Upper lobe of right lung (tissue), 1 donor: ENCODE measurements at regions not wholly inside any gene's neighbourhood (a gene's known extent, or its start where the extent isn't known, plus 50 kb on each side); places are given as distances from the start of the nearest gene placed in this dataset.
A peak's percentile ranks its signal among the peaks of the same experiment; 100 is the strongest.
"Not testable (repeated sequence)": the region's sequence is repeated elsewhere in the genome, so short reads cannot be mapped to it uniquely, and the experiment has no call there.

ENCODE experiments used
- ATAC-seq: fragments of 200-7000 bp; cut with Tn5 transposase; one replicate; pipeline ENCODE4 v1.9.1; 2020; ENCODE audit warnings: mild to moderate bottlenecking, moderate library complexity
- DNase-seq: peaks from one replicate; pipeline ENCODE4 v3.0.0-alpha.2; 2020
- H3K27ac ChIP-seq: fragments of 200-600 bp; one replicate; pipeline ENCODE4 v1.8.0; 2022
- H3K27me3 ChIP-seq: fragments of 200-600 bp; one replicate; pipeline ENCODE4 v1.8.0; 2022; ENCODE audit warnings: mild to moderate bottlenecking
- H3K36me3 ChIP-seq: fragments of 200-600 bp; one replicate; pipeline ENCODE4 v1.8.0; 2022
- H3K4me1 ChIP-seq: fragments of 200-600 bp; one replicate; pipeline ENCODE4 v1.8.0; 2022
- H3K4me3 ChIP-seq: fragments of 200-600 bp; one replicate; pipeline ENCODE4 v1.8.0; 2022; ENCODE audit warnings: mild to moderate bottlenecking
- H3K9me3 ChIP-seq: fragments of 200-600 bp; one replicate; pipeline ENCODE4 v1.8.0; 2022
- CTCF ChIP-seq: fragments of 200-600 bp; IDR thresholded peaks from one replicate; pipeline ENCODE4 v1.8.0; 2022; ENCODE audit warnings: antibody characterized with exemption
- intact Hi-C: fragments of 100-400 bp; cut with DNase I; formaldehyde crosslinking; loops from one replicate; pipeline ENCODE4 v1.11.0; 2022
- donor health status: DM: no; HTN: yes; CAD: no; lungs with severe emphysema.

GRCh38 chr15:20680257-20680815, 138.7 kb upstream of the GOLGA6L6 start:
- DNase-seq, intact Hi-C loops, H3K4me3 ChIP-seq: not testable (repeated sequence)

DNA sequence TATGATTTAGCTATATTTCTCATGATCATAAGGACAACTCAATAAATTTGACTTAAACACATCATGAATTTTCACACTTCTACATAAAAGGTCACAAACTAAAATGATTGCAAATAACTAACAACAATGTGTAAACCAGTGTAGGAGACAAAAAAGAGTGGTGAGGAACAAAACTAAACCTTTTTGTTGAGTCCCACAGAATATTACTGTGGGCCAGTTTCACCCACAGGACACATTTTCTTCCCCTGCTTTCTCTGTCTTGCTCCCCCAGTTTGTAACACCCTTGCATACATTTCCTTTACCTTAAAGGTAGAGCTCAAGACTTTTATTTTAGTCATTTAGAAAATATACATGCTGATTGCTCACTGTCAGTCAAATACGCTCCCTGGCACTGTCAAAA, 130.9 kb upstream of the GOLGA6L6 start:
- no peak for ATAC-seq
- intact Hi-C loops: no loop called here

More at GRCh38 chr15:20680257-20680815, 138.7 kb upstream of the GOLGA6L6 start:
- H3K4me1 ChIP-seq, H3K27ac ChIP-seq, H3K27me3 ChIP-seq, ATAC-seq, H3K9me3 ChIP-seq, H3K36me3 ChIP-seq: not testable (repeated sequence)

GRCh38 chr15:20671675-20672074, 130.1 kb upstream of the GOLGA6L6 start:
- Histone ChIP-seq H3K27ac (no peak overlapping the region), H3K9me3 (no peaks in the 10 kb centered on the region), H3K4me1 (no peaks in the 10 kb centered on the region), H3K27me3 (peaks cover 4% of the 10 kb centered on the region), H3K36me3 (no peaks in the 10 kb centered on the region), H3K4me3 (no peak overlapping the region)
- intact Hi-C loops: no loop called here
- DNase-seq (no peak), ATAC-seq (no peak)
- TF ChIP-seq CTCF: no peak

More for the DNA sequence above, 130.9 kb upstream of the GOLGA6L6 start:
- Histone ChIP-seq H3K36me3 (no peaks in the 10 kb centered on the region), H3K4me3 (no peak overlapping the region), H3K27me3 (peaks cover 4% of the 10 kb centered on the region), H3K27ac (no peak overlapping the region), H3K4me1 (no peaks in the 10 kb centered on the region), H3K9me3 (no peaks in the 10 kb centered on the region)
- DNase-seq: no peak
- no peak for TF ChIP-seq CTCF

DNA sequence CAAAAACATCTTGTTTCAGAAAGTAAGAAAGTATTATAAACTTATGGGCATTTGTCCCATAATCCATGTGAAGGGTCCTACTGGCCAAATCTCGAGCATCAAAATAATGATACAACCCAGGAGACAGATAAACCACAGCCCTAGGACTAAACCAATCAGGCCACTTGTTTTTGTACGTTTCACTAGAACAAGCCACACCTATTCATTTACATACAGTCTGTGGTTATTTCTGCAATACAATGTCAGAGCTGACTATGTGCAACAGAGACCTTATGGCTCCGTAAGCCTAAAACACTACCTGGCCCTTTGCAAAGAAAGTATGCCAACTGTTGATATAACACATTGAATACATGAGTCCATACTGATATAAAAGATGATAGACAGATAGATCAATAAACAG, 124.8 kb upstream of the GOLGA6L6 start:
- H3K4me3 ChIP-seq, H3K27me3 ChIP-seq, H3K27ac ChIP-seq, H3K9me3 ChIP-seq, DNase-seq, H3K4me1 ChIP-seq, H3K36me3 ChIP-seq, intact Hi-C loops: not testable (repeated sequence)
- peak; percentile 32 for ATAC-seq

DNA sequence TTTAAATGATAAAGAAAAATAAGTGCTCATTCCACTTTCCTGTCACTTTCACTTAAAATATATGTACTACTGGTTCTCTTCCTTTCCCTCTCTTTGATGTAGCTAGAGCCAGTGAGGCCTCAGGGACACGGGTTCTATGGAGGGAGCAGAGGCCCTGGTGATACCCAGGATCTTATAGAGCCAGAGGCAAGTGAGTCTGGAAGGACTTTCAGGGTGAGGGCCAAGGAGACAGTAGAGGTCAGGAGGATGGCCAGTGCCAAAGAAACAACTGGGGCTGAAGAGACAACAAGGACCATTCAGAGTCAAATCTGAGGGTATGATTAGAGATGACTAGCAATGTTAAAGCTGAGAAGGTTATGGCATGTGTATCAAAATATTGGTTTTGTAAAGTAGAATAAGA, 124.1 kb upstream of the GOLGA6L6 start:
- Histone ChIP-seq H3K36me3 (no peaks in the 10 kb centered on the region), H3K9me3 (no peaks in the 10 kb centered on the region), H3K27ac (no peak overlapping the region), H3K4me3 (no peak overlapping the region), H3K4me1 (no peaks in the 10 kb centered on the region), H3K27me3 (peaks cover 4% of the 10 kb centered on the region)
- ATAC-seq (peak; percentile 66), DNase-seq (no peak)
- no peak for TF ChIP-seq CTCF
- intact Hi-C loops: no loop called here

DNA sequence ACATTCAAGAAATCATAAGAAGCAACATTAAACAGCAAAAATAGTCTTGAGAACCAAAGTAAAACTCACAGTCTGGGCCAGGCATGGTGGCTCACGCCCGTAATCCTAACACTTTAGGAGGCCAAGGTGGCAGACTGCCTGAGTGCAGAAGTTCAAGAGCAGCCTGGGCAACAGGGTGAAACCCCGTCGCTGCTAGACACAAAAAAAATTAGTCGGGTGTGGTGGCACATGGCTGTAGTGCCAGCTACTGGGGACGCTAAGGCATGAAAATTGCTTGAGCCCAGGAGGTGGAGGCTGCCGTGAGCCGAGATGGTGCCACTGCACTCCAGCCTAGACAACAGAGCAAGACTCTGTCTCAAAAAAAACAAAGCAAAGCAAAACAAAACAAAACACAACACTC, 117.7 kb upstream of the GOLGA6L6 start:
- H3K9me3 ChIP-seq: no peaks in the 10 kb centered on the region
- no peaks in the 10 kb centered on the region for H3K4me1 ChIP-seq
- no peak for TF ChIP-seq CTCF
- intact Hi-C loops: no loop called here
- DNase-seq (peak; percentile 67), ATAC-seq (peak; percentile 46)
- no peak overlapping the region for H3K27ac ChIP-seq
- no peaks in the 10 kb centered on the region for H3K36me3 ChIP-seq
- H3K27me3 ChIP-seq: no peaks in the 10 kb centered on the region
- H3K4me3 ChIP-seq: no peak overlapping the region

- peak; percentile 24 for ATAC-seq
- H3K27ac ChIP-seq: no peak overlapping the region
- no peaks in the 10 kb centered on the region for H3K27me3 ChIP-seq
- no peak for TF ChIP-seq CTCF
- no peaks in the 10 kb centered on the region for H3K4me1 ChIP-seq
- no peaks in the 10 kb centered on the region for H3K36me3 ChIP-seq
- H3K4me3 ChIP-seq: no peak overlapping the region
- no peak for DNase-seq
- H3K9me3 ChIP-seq: no peaks in the 10 kb centered on the region
- intact Hi-C loops: no loop called here
Observed at GRCh38 chr15:20658024-20658423, 116.4 kb upstream of the GOLGA6L6 start.
